GM12891 (cell line): ENCODE measurements at regions not wholly inside any gene's neighbourhood (a gene's known extent, or its start where the extent isn't known, plus 50 kb on each side); places are given as distances from the start of the nearest gene placed in this dataset.
"Not testable (repeated sequence)": the region's sequence is repeated elsewhere in the genome, so short reads cannot be mapped to it uniquely, and the experiment has no call there.

ENCODE experiments used
- DNase-seq: peaks from one replicate; pipeline ENCODE4 v3.0.0; 2011; ENCODE audit warnings: low spot score; ENCODE audit not compliant: insufficient read length
- FAIRE-seq: peaks from 2 replicates; lab custom pipeline; 2011; peaks lifted over from hg19 to GRCh38; lab: Jason Lieb, UNC
- PAX5 ChIP-seq: IDR thresholded peaks from 2 replicates; pipeline ENCODE4 v1.6.1; 2011; ENCODE audit warnings: low read length, moderate library complexity, mild to moderate bottlenecking; ENCODE audit not compliant: insufficient read depth, severe bottlenecking
- POLR2A ChIP-seq: IDR thresholded peaks from 2 replicates; pipeline ENCODE4 v1.6.1; 2011; ENCODE audit warnings: low read depth, low read length, control low read depth
- POLR2AphosphoS5 ChIP-seq: IDR thresholded peaks from 2 replicates; pipeline ENCODE4 v1.6.1; 2011; ENCODE audit warnings: low read depth, low read length, control low read depth
- POU2F2 ChIP-seq: IDR thresholded peaks from 2 replicates; pipeline ENCODE4 v1.6.1; 2011; ENCODE audit warnings: low read depth, mild to moderate bottlenecking, control low read depth, low read length, moderate library complexity
- SPI1 ChIP-seq: IDR thresholded peaks from 2 replicates; pipeline ENCODE4 v1.6.1; 2011; ENCODE audit warnings: low read depth, low read length, control low read depth
- TAF1 ChIP-seq: IDR thresholded peaks from 2 replicates; pipeline ENCODE4 v1.6.1; 2011; ENCODE audit warnings: low read depth, low read length, control low read depth

DNA sequence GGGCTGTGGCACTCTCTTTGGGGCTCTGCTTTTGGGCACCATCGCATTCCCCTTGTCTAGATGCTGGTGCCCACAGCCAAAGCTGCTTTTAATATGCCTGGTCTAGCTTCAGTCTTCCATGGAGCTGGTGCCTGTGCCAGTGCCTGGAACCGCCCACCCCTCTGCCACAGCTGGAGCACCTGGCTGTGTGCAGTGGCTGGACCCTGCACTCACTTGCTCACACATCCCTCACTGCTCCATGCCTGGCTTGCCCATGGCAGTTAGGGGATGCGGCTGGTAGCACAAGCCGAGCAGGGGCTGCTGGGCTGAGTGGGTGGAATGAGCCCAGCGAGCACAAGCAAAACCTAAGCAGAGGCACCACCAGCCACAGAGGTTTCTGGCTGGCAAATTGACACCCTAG is 1145.9 kb upstream of the LRRTM3 start:
- TF ChIP-seq TAF1 (no peak), POU2F2 (no peak), POLR2AphosphoS5 (no peak), POLR2A (no peak), SPI1 (no peak), PAX5 (no peak)
- no peak for FAIRE-seq

DNA sequence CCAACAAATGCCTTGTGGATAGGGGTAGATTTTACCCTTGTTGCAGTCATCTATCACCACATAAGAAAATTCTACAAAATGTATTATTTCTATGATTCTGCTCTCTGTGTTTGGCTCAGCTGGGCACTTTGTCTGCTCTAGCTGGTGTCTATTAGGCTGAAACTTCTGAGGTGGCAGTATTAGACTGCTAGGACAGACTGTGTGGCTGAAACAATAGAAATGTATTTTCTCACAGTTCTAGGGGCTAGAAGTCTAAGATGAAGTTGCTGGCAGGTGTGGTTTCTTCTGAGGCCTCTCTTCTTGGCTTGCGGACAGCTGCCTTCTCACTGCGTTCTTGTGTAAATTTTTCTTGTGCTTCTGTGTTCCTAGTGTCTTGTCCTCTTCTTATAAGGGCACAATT is 1139.6 kb upstream of the LRRTM3 start:
- no peak for TF ChIP-seq POLR2AphosphoS5
- DNase-seq (no peak), FAIRE-seq (no peak)

More for the DNA sequence above, 1145.9 kb upstream of the LRRTM3 start:
- no peak for DNase-seq

DNA sequence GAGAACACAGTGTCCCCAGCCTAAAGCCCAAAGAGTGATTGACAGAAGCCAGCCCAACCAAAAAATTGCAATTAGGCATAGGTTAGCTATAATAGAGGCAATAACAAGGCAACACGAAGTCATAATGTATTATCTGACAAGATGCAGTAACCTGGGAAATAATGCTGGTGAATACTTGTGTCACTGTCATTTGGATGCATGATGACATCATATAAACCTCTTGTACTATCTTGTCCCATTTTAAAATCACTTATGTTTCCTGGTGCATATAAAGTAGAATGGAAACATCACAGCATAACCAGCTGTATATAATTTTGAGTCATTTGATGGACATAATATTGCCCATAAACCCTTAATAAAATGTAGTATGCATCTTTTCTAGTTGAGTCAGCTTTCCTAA is 1138.3 kb upstream of the LRRTM3 start:
- no peak for DNase-seq
- TF ChIP-seq SPI1 (no peak), POLR2AphosphoS5 (no peak)
- FAIRE-seq = no peak

DNA sequence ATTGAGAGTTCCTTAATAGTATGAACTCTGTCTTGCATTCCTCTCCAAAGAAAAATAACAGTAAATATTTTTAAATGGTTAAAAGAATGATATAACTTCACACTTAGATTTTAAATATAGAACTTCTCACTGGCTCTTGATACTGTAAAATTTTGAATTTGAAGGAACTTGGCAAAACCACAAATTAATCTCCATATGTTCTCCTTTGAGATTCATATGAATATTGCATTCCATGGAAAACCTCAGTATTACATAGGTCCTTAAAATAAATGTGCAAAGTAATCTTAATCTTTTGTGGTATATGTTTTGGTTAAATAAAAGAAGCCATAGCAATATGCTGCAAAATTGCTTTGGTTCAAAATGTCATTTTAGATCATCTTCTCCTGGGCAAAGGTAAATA is 1137.6 kb upstream of the LRRTM3 start:
- no peak for FAIRE-seq
- TF ChIP-seq POU2F2 = no peak
- TF ChIP-seq POLR2AphosphoS5 = no peak
- no peak for TF ChIP-seq SPI1
- no peak for TF ChIP-seq PAX5
- no peak for TF ChIP-seq POLR2A
- no peak for TF ChIP-seq TAF1
- DNase-seq = no peak

DNA sequence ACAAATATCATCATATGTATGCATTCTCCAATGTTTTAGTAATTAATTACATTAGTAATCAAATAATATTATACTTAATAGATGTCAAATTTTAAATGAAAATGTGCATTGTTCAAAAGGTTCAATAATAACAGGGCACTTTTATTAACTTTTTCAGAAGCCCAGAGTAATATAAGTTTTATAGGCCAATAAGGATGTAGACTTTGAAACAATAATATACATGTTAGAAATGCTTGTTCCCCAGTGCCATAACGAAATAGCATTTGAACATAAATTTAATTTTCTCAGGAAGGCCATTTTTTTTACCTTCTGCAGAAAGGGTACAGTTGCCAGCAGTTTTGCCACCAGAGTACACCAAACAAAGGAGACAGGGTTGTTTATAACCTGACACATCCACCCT is 1133.9 kb upstream of the LRRTM3 start:
- FAIRE-seq = no peak
- no peak for DNase-seq
- TF ChIP-seq PAX5 = no peak
- TF ChIP-seq POLR2AphosphoS5 = no peak
- TF ChIP-seq TAF1 = no peak
- no peak for TF ChIP-seq SPI1
- TF ChIP-seq POU2F2 = no peak
- no peak for TF ChIP-seq POLR2A

DNA sequence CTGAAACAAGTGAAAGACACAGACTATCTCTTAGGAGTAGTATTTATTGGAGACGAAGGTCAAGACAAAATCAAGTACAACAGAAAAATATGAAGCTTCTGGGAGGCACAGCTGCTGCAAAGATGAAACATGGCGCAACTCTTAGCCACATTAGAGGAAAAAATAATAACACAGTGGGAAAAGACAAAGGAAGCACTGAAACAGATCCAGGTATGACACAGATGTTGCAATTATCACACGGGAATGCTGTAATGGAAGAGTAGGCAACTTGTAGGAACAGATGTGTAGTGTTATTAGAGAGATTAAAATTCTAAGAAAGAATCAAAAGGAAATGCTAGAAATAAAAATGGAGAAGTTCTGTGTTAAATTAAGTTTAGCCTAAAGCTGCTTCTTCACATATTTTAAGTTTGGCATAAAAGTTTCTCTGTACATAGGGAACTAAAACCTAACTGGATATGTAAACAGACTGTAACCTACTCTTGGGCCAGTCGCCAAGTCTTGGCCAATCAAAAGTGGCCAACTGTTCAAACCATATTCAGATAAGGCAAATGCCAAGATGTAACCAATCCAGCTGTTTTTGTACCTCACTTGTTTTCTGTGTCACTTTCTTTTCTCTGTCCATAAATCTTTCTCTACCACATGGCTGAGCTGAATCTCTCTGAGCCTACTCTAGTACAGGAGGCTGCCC is 1132.0 kb upstream of the LRRTM3 start:
- FAIRE-seq = no peak
- TF ChIP-seq POU2F2 (no peak), SPI1 (no peak), POLR2AphosphoS5 (no peak), PAX5 (no peak), TAF1 (no peak), POLR2A (no peak)

DNA sequence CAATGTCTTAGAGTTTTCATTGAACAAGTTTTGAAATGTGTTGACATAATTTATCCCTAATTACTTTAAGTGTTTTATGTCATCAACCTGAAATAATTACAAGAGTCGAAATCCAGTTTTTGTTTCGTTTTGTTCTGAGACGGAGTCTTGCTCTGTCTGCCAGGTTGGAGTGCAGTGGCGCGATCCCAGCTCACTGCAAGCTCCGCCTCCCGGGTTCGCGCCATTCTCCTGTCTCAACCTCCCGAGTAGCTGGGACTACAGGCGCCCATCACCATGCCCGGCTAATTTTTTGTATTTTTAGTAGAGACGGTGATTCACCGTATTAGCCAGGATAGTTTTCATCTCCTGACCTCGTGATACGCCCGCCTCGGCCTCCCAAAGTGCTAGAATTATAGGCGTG is 1131.0 kb upstream of the LRRTM3 start:
- DNase-seq, FAIRE-seq: not testable (repeated sequence)

More for the DNA sequence above, 1132.0 kb upstream of the LRRTM3 start:
- DNase-seq = no peak

DNA sequence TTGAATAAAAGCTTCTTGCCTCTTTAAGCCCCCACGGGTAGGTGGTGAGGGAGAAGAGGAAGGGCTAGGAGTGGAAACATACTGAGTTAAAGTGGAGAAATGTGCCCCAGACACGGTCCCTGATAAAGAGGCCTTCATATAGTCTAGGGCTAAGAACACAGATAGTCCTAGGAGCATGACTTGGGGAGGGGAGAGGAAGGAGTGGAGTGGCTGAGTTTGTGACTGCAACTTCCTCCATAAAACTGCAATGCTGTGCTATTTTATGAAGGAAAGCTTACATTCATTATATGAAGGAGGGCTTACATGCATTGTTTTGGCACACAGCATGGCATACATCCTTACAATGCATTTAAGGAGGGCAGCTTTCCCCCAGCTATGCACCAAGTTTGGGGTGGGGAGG is 1129.4 kb upstream of the LRRTM3 start:
- TF ChIP-seq PAX5 = no peak
- TF ChIP-seq POLR2A = no peak
- FAIRE-seq (no peak), DNase-seq (no peak)

DNA sequence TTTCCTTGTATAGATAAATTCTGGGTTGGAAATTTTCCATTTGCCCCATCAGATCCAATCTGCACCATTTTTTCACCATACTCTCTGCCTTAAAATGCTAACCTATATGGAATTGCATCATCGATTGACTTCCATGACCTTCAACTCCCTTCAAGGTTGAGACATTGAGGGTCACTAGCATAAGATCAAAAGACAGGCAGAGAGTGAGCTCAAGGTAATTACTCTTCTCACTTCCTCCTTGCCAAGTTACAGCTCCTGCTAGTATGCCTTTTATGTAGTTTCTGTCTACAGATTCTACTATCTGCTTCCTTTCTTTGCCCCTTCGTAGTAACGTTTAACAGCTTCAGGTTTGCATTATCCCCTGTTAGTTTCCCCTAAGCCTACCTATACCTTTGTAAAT is 1127.7 kb upstream of the LRRTM3 start:
- FAIRE-seq (peak; percentile 67), DNase-seq (no peak)
- TF ChIP-seq POU2F2 (no peak), POLR2AphosphoS5 (no peak), SPI1 (peak; percentile 88), PAX5 (no peak)

DNA sequence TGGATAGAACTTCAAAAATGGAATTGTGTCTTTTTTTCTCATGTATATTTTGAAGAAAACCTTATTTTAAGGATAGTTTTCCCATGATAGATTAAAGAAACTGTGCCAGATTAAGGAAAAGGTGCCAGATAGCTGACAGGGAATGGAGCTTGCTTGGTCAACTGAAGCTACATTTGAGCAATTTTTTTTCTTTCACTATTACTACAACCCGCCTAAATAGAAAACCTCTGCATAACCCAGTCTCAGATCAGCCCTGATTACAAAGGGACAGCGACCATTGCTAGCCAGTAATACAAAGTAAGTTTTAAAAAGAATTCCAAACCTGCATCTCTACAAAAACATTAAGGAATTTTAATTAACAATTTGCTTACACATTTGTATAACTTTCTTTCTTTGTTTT is 1123.4 kb upstream of the LRRTM3 start:
- FAIRE-seq (no peak), DNase-seq (no peak)
- TF ChIP-seq SPI1 (no peak), TAF1 (no peak), POU2F2 (no peak), POLR2AphosphoS5 (no peak), POLR2A (no peak), PAX5 (no peak)

DNA sequence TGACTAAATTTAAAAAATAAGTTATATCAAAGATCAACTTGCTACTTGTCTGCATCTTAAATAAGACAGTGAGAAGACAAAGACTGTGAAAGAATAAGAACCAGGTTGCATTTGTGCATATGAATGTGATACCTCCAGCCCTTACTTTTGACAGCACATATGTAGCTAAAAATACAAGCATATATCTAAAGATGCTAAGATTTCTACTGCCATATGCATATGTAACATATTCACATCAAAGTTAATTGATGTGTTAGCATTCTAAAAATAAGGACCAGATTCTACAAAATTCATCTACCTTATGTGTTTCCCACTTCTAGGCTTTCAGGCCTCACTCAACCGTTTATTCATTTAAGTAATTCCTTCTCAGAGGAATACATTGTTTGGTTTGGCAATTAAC is 1120.3 kb upstream of the LRRTM3 start:
- TF ChIP-seq POLR2A (no peak), POU2F2 (no peak), SPI1 (no peak), TAF1 (no peak), PAX5 (no peak), POLR2AphosphoS5 (no peak)
- no peak for DNase-seq

More for the DNA sequence above, 1120.3 kb upstream of the LRRTM3 start:
- no peak for FAIRE-seq
